GM18870 (cell line): ENCODE measurements at regions not wholly inside any gene's neighbourhood (a gene's known extent, or its start where the extent isn't known, plus 50 kb on each side); places are given as distances from the start of the nearest gene placed in this dataset.

Experiments used
- ATAC-seq: cut with Tn5 transposase; IDR thresholded peaks from one replicate; pipeline ENCODE4 v1.9.1; 2021; ENCODE audit warnings: moderate library complexity; ENCODE audit not compliant: unreplicated experiment

GRCh38 chr20:40495956-40496355 lies 193.1 kb downstream of the MAFB start:
- ATAC-seq = no peak

GRCh38 chr20:40494248-40494647 lies 194.8 kb downstream of the MAFB start:
- ATAC-seq = no peak

GRCh38 chr20:40493549-40493948 lies 195.5 kb downstream of the MAFB start:
- no peak for ATAC-seq

- ATAC-seq = no peak
These were observed 196.0 kb downstream of the MAFB start for GRCh38 chr20:40493071-40493470.

GRCh38 chr20:40491009-40491590 lies 197.9 kb downstream of the MAFB start:
- ATAC-seq = no peak

GRCh38 chr20:40489886-40490285 lies 199.2 kb downstream of the MAFB start:
- ATAC-seq = no peak

- ATAC-seq = no peak
These were observed 200.6 kb downstream of the MAFB start for GRCh38 chr20:40488401-40488800.

GRCh38 chr20:40486297-40486696 lies 202.7 kb downstream of the MAFB start:
- no peak for ATAC-seq

- no peak for ATAC-seq
These were observed 207.1 kb downstream of the MAFB start for GRCh38 chr20:40481743-40482458.

GRCh38 chr20:40481337-40481736 lies 207.7 kb downstream of the MAFB start:
- ATAC-seq = no peak

- no peak for ATAC-seq
These were observed 211.2 kb downstream of the MAFB start for GRCh38 chr20:40477805-40478204.

- ATAC-seq = no peak
These were observed 212.6 kb downstream of the MAFB start for GRCh38 chr20:40476461-40476860.

GRCh38 chr20:40472905-40473304 lies 216.1 kb downstream of the MAFB start:
- no peak for ATAC-seq

- no peak for ATAC-seq
These were observed 217.8 kb downstream of the MAFB start for GRCh38 chr20:40471261-40471629.

GRCh38 chr20:40470445-40471260 lies 218.4 kb downstream of the MAFB start:
- ATAC-seq = no peak

GRCh38 chr20:40468759-40469158 lies 220.3 kb downstream of the MAFB start:
- no peak for ATAC-seq

- no peak for ATAC-seq
These were observed 221.2 kb downstream of the MAFB start for GRCh38 chr20:40467703-40468411.

- ATAC-seq = no peak
These were observed 222.0 kb downstream of the MAFB start for GRCh38 chr20:40467067-40467466.

- no peak for ATAC-seq
These were observed 224.3 kb downstream of the MAFB start for GRCh38 chr20:40464731-40465208.

GRCh38 chr20:40463171-40463570 lies 225.9 kb downstream of the MAFB start:
- ATAC-seq = no peak

- no peak for ATAC-seq
These were observed 226.5 kb downstream of the MAFB start for GRCh38 chr20:40462566-40462965.
